ENCODE measurements at regions not wholly inside any gene's neighbourhood (a gene's known extent, or its start where the extent isn't known, plus 50 kb on each side); places are given as distances from the start of the nearest gene placed in this dataset.
A peak's percentile ranks its signal among the peaks of the same experiment; 100 is the strongest.

DNA sequence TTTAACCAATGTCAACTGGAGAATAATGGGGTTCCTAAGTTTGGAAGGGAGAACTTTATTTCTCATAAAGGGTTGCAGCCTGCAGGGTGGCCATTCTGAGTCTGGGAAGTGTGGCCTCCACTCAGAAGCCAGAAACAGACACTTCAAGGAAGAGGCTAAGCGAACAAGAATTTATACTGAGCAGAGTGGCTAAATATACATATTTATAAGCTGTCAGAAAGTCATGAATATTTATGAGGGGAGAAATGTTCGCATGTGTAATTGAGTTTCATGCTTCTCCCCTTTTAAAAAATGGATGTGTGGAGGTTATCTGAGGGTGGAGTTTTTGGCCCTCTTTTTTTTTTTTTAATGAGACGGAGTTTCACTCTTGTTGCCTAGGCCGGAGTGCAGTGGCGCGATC lies 78.1 kb upstream of the PLAC8 start:
- 8 to 100% (median 89%) methylated on average over 1 to 6 of the region's 6 CpGs; no CpG with 5 or more reads in 2 of the 10 experiments for WGBS, 10 experiments
- peaks cover 0 to 2% of the 10 kb centered on the region in 2 donors for H3K4me1 ChIP-seq (replicated peaks in 1 of 2)
- ATAC-seq (replicated peaks in 6 of 8): peak in 3 of 8 experiments; percentile 46 to 96 (median 74)
- H3K4me3 ChIP-seq: no peak overlapping the region
- in situ Hi-C loops (cut with MboI; ENCODE audit: low pct_unique_long_range_greater_than_20kb in 2 of 9, low sequenced_read_pairs in 9 of 9, unreplicated experiment in 9 of 9): no loop called here
- H3K27ac ChIP-seq: no peak overlapping the region

GRCh38 chr4:83191026-83191425 lies 76.5 kb upstream of the PLAC8 start:
- ATAC-seq (replicated peaks in 6 of 8): no peak
- WGBS, 10 experiments: 50 to 100% (median 86%) methylated on average over 1 to 2 of the region's 2 CpGs; no CpG with 5 or more reads in 2 of the 10 experiments

GRCh38 chr4:83189631-83190136 lies 75.2 kb upstream of the PLAC8 start:
- ATAC-seq (replicated peaks in 6 of 8): peak in 2 of 8 experiments; percentile 22 to 53
- Histone ChIP-seq H3K4me3 (no peak overlapping the region), H3K4me1 (replicated peaks in 1 of 2) (peaks cover 0 to 2% of the 10 kb centered on the region in 2 donors), H3K27ac (no peak overlapping the region)
- 27 to 100% (median 67%) methylated on average over 1 to 7 of the region's 7 CpGs; no CpG with 5 or more reads in 1 of the 10 experiments for WGBS, 10 experiments
- in situ Hi-C loops (cut with MboI; ENCODE audit: low pct_unique_long_range_greater_than_20kb in 2 of 9, low sequenced_read_pairs in 9 of 9, unreplicated experiment in 9 of 9): no loop called here

More at GRCh38 chr4:83191026-83191425, 76.5 kb upstream of the PLAC8 start:
- in situ Hi-C loops (cut with MboI; ENCODE audit: low pct_unique_long_range_greater_than_20kb in 2 of 9, low sequenced_read_pairs in 9 of 9, unreplicated experiment in 9 of 9): no loop called here
- peaks cover 0 to 2% of the 10 kb centered on the region in 2 donors for H3K4me1 ChIP-seq (replicated peaks in 1 of 2)
- no peak overlapping the region for H3K27ac ChIP-seq
- no peak overlapping the region for H3K4me3 ChIP-seq

DNA sequence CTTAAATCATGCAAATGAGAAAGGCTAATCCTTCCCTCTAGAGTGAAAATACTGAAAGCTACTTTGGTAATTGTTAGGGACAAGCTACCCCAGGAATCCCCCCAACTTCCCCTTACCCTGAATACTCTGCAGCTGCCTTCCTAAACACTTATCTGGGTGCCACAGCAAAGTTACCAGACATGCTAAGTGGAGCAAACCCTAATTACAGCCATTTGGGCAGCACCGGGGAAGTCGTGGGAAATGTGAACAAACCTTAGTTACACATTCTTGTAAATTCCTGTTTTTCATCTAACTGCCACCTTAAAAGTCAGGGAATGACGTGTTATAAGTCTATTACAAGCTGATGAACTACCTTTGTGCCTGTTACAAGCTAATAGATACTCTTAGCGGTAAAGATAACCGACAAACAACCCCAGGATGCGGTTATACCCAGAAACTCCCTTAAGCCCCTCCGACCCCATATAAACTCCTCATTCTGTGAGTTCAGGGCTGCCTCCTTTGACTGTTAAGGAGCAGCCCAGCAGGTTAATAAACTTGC lies 66.0 kb upstream of the PLAC8 start:
- no peaks in the 10 kb centered on the region for H3K4me1 ChIP-seq (replicated peaks in 1 of 2)
- no peak overlapping the region for H3K27ac ChIP-seq
- WGBS, 10 experiments: 67 to 100% (median 85%) methylated on average over 2 to 7 of the region's 7 CpGs; no CpG with 5 or more reads in 3 of the 10 experiments
- no peak for ATAC-seq (replicated peaks in 6 of 8)
- in situ Hi-C loops (cut with MboI; ENCODE audit: low pct_unique_long_range_greater_than_20kb in 2 of 9, low sequenced_read_pairs in 9 of 9, unreplicated experiment in 9 of 9): no loop called here
- no peak overlapping the region for H3K4me3 ChIP-seq

DNA sequence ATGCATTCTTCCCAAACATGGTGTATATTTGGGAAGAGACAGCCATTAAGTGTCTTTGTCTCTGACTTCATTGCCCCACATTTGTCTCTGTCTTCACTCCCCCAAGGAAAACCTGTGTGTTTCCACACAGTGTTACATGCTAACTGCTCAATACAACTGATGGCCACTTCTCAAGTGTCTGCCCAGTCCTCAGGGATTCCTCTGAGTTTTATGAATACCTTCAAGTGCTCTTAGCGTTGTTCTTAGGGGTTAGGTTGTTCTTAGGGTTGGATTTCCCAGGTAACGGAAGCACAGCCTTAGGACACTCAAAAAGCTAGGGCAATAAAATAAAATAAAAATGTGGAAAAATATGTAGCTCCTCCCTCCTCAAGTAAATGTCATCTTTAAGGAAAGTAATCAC lies 64.7 kb upstream of the PLAC8 start:
- no peaks in the 10 kb centered on the region for H3K4me1 ChIP-seq (replicated peaks in 1 of 2)
- no peak overlapping the region for H3K4me3 ChIP-seq
- no peak for ATAC-seq (replicated peaks in 6 of 8)
- in situ Hi-C loops (cut with MboI; ENCODE audit: low pct_unique_long_range_greater_than_20kb in 2 of 9, low sequenced_read_pairs in 9 of 9, unreplicated experiment in 9 of 9): no loop called here
- no peak overlapping the region for H3K27ac ChIP-seq
- WGBS, 10 experiments: 20 to 59% (median 48%) methylated on average over 2 of the region's 2 CpGs; no CpG with 5 or more reads in 2 of the 10 experiments

DNA sequence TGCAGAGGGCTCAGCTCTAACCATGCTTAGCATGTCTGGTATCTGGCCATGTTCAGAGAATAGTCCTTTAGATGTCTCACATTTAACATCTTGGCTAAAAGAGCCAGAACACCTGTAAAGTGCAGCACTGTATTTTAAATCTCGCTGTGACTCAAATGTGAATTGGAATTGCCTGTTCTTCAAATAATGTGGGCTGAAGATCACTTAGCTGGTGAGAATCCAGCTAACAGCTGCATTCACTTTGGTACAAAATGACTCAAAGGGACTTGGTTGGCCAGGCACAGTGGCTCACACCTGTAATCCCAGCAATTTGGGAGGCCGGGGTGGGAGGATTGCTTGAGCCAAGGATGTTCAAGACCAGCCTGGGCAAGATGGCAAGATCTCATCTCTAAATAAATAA lies 63.5 kb upstream of the PLAC8 start:
- in situ Hi-C loops (cut with MboI; ENCODE audit: low pct_unique_long_range_greater_than_20kb in 2 of 9, low sequenced_read_pairs in 9 of 9, unreplicated experiment in 9 of 9): no loop called here
- Histone ChIP-seq H3K27ac (no peak overlapping the region), H3K4me1 (replicated peaks in 1 of 2) (no peaks in the 10 kb centered on the region), H3K4me3 (no peak overlapping the region)
- 0 to 73% (median 50%) methylated on average over 1 to 2 of the region's 2 CpGs; no CpG with 5 or more reads in 3 of the 10 experiments for WGBS, 10 experiments
- no peak for ATAC-seq (replicated peaks in 6 of 8)

DNA sequence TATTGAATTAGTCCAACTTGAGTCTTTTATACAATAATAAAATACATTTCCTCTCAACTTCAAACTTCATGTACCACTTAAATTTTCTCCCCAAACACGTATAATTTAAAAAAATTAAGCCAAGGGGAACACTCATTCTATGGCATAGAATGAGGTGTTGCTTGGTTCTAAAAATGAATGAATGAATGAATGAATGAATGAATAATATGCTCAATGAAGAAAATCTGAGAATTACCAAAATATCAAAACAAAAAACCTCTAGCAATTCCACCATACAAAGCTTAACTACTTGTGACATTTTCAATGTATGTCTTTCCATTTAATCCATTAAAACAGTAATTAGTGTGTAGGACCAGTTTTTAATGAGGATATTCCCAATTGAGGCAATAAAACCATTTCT lies 62.7 kb upstream of the PLAC8 start:
- in situ Hi-C loops (cut with MboI; ENCODE audit: low pct_unique_long_range_greater_than_20kb in 2 of 9, low sequenced_read_pairs in 9 of 9, unreplicated experiment in 9 of 9): no loop called here
- H3K4me1 ChIP-seq (replicated peaks in 1 of 2): no peaks in the 10 kb centered on the region
- WGBS, 10 experiments: 0% methylated on average over 1 of the region's 1 CpG; no CpG with 5 or more reads in 3 of the 10 experiments

DNA sequence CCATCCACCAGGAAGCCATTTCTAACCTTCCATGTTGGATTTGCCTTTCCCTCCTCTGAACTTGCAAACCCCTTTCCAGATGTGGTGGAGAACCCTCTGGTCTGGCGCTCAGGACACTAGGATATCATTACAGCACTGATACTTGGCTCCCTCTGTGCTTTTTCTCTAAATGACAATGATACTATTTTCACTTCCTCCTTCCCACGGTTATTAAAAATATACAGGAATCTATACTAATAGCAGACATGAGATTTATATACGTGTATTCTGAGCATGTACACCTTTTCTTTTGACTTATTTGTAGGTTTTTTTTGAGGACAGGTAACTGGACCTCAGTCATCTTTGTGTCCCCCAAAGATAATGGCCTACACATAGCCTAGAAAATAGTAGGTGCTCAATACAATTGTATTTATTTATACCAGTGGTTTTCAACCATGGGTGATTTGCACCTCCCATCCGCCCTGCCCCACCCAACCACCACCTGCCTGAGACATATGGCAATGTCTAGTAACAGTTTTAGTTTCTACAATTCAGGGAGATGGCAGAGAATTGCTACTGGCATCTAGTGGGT lies 60.4 kb upstream of the PLAC8 start:
- no peak overlapping the region for H3K4me3 ChIP-seq
- 33 to 100% (median 85%) methylated on average over 1 to 4 of the region's 4 CpGs for WGBS, 10 experiments
- no peaks in the 10 kb centered on the region for H3K4me1 ChIP-seq (replicated peaks in 1 of 2)
- in situ Hi-C loops (cut with MboI; ENCODE audit: low pct_unique_long_range_greater_than_20kb in 2 of 9, low sequenced_read_pairs in 9 of 9, unreplicated experiment in 9 of 9): no loop called here
- ATAC-seq (replicated peaks in 6 of 8): no peak
- H3K27ac ChIP-seq: no peak overlapping the region

More for the DNA sequence above, 62.7 kb upstream of the PLAC8 start:
- no peak overlapping the region for H3K27ac ChIP-seq
- ATAC-seq (replicated peaks in 6 of 8): no peak
- H3K4me3 ChIP-seq: no peak overlapping the region

GRCh38 chr4:83172371-83172770 lies 57.8 kb upstream of the PLAC8 start:
- in situ Hi-C loops (cut with MboI; ENCODE audit: low pct_unique_long_range_greater_than_20kb in 2 of 9, low sequenced_read_pairs in 9 of 9, unreplicated experiment in 9 of 9): no loop called here
- Histone ChIP-seq H3K4me3 (no peak overlapping the region), H3K27ac (no peak overlapping the region), H3K4me1 (replicated peaks in 1 of 2) (no peaks in the 10 kb centered on the region)
- 84 to 100% (median 87%) methylated on average over 1 to 5 of the region's 5 CpGs; no CpG with 5 or more reads in 6 of the 10 experiments for WGBS, 10 experiments
- ATAC-seq (replicated peaks in 6 of 8): no peak

DNA sequence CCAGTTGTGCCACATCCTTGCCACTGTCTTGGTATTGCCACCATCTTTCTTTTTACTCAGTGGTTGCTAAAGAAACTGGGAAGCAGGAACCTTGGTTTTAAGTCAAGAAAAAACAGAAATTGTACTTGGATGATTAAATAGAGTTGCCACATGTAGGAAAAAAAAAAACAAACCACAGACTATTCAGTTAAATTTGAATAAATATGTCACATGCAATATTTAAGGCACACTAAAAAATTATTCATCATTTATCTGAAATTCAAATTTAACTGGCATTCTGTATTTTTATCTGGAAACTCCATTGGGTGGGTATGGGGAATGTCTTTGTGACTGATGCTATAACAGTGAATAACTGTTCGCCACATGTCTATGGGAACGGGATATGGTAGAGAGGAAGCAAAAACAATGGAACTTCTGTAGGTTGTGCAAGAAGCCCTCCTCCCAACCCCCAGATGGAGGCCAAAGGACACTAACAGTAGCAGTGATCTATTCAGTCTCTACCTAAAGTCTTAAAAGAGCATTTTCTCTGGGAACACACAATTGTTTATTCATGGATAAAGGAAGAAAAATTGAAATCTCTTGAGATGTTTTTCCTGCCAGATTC lies 57.0 kb upstream of the PLAC8 start:
- in situ Hi-C loops (cut with MboI; ENCODE audit: low pct_unique_long_range_greater_than_20kb in 2 of 9, low sequenced_read_pairs in 9 of 9, unreplicated experiment in 9 of 9): no loop called here
- Histone ChIP-seq H3K27ac (no peak overlapping the region), H3K4me1 (replicated peaks in 1 of 2) (no peaks in the 10 kb centered on the region), H3K4me3 (no peak overlapping the region)
- 0 to 100% (median 82%) methylated on average over 1 to 2 of the region's 2 CpGs for WGBS, 10 experiments
- peak in 3 of 8 experiments; percentile 60 to 73 (median 73) for ATAC-seq (replicated peaks in 6 of 8)

GRCh38 chr4:83170952-83171399 lies 56.4 kb upstream of the PLAC8 start:
- Histone ChIP-seq H3K4me3 (no peak overlapping the region), H3K27ac (no peak overlapping the region), H3K4me1 (replicated peaks in 1 of 2) (no peaks in the 10 kb centered on the region)
- in situ Hi-C loops (cut with MboI; ENCODE audit: low pct_unique_long_range_greater_than_20kb in 2 of 9, low sequenced_read_pairs in 9 of 9, unreplicated experiment in 9 of 9): no loop called here
- ATAC-seq (replicated peaks in 6 of 8): peak in 3 of 8 experiments; percentile 43 to 86 (median 76)
- 36 to 100% (median 68%) methylated on average over 1 to 4 of the region's 4 CpGs; no CpG with 5 or more reads in 2 of the 10 experiments for WGBS, 10 experiments

All from motor neuron (in vitro differentiated cells).